ENCODE measurements at regions not wholly inside any gene's neighbourhood (a gene's known extent, or its start where the extent isn't known, plus 50 kb on each side); places are given as distances from the start of the nearest gene placed in this dataset.

DNA sequence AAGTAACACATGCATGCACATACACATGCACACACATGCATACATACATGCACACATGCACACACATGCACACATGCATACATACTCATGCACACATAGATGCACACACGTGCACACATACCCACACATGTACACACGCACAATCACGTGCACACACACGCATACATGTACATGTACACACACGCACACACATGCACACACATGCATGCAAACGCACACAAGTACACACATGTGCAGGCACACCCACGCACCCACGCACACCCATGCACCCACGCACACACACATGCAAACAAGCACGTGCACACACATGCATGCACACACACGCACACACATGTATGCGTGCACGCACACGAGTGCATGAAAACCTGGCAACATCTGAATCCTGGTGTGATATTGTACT, 232.7 kb upstream of the CDH4 start:
- Histone ChIP-seq H3K36me3 (ENCODE audit: control insufficient read depth in 2 of 2, insufficient read depth in 1 of 2, low read length in 2 of 2) (no peaks in the 10 kb centered on the region), H3K4me1 (ENCODE audit: control insufficient read depth, insufficient read depth, low read length) (no peaks in the 10 kb centered on the region), H3K4me3 (ENCODE audit: low read depth, low read length) (no peak overlapping the region), H3K27ac (ENCODE audit: extremely low read depth, low read depth, low read length) (no peak overlapping the region), H3K9me3 (ENCODE audit: control insufficient read depth, insufficient read depth, low read depth, low read length) (no peaks in the 10 kb centered on the region)
- CTCF ChIA-PET = no interaction called here
- POLR2A ChIA-PET = no interaction called here
- no peak for TF ChIP-seq ZNF416 (tag by site-specific recombination; IDR thresholded peaks at IDR 0.05)
- TF ChIP-seq, protein P1, sequence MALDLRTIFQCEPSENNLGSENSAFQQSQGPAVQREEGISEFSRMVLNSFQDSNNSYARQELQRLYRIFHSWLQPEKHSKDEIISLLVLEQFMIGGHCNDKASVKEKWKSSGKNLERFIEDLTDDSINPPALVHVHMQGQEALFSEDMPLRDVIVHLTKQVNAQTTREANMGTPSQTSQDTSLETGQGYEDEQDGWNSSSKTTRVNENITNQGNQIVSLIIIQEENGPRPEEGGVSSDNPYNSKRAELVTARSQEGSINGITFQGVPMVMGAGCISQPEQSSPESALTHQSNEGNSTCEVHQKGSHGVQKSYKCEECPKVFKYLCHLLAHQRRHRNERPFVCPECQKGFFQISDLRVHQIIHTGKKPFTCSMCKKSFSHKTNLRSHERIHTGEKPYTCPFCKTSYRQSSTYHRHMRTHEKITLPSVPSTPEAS (tag by site-specific recombination; IDR thresholded peaks at IDR 0.05) = peak; percentile 85

DNA sequence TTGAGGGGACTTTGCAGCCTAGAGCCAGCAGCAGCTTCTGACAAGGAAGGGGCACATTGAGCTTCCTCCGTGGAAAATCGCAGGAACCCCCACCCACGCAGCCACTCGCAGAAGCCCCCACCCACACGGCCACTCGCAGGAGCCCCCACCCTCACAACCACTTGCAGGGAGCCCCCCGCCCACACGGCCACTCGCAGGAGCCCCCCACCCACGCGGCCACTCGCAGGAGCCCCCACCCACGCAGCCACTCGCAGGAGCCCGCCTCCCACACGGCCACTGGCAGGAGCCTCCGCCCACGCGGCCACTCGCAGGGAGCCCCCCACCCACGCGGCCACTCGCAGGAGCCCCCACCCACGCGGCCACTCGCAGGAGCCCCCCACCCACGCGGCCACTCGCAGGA, 228.4 kb upstream of the CDH4 start:
- Histone ChIP-seq H3K4me3 (ENCODE audit: low read depth, low read length) (no peak overlapping the region), H3K27ac (ENCODE audit: extremely low read depth, low read depth, low read length) (no peak overlapping the region), H3K4me1 (ENCODE audit: control insufficient read depth, insufficient read depth, low read length) (no peaks in the 10 kb centered on the region), H3K9me3 (ENCODE audit: control insufficient read depth, insufficient read depth, low read depth, low read length) (no peaks in the 10 kb centered on the region), H3K36me3 (ENCODE audit: control insufficient read depth in 2 of 2, insufficient read depth in 1 of 2, low read length in 2 of 2) (no peaks in the 10 kb centered on the region)
- CTCF ChIA-PET = interaction anchor here (0.6 kb wide), 1 partner anchor 55 kb away, joined by 3 read pairs; no protein-coding TSS in a partner anchor
- TF ChIP-seq ZNF600 (tag by site-specific recombination; IDR thresholded peaks at IDR 0.05) (no peak), ZFHX2 (tag by site-specific recombination; conservative IDR thresholded peaks at IDR 0.05) (peak; percentile 34; the same call in 1 of the 2 replicates)
- POLR2A ChIA-PET = no interaction called here

DNA sequence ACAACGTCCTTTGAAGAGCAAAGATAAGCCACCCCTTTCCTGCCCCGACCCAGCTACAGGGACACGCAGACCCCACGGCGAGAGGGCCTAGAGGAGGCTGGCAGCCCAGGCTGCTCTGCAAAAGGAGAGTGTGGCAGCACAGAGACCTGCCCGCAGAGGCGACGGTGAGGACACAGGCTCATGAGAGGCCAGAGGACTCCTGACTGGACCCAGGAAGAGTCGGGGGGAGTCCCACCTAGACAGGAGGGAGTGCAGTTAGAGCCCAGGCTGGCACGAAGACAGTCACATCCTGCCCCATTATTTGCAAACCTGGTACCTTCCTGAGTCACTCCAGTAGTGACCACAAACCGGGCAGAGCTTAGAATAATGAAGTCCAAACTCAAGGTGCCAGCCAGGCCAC, 227.7 kb upstream of the CDH4 start:
- H3K4me3 ChIP-seq (ENCODE audit: low read depth, low read length) = no peak overlapping the region

DNA sequence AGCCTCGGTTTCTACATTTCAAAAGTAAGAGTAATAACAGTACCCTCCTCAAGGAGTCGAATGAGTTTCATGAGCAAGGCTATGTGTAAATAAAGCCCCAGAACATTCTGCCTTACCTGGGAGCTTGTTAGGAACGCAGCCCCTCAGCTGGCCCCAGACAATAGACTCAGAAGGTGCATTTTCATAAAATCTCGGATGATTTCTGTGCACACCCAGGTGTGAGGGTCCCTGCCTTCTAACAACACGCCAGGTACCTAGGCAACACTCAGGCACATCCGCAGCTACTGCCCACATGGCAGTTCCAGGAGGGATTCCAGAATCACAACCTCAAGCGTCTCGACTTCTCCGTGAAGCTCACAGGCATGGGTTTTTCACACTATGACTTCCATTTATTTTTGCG, 226.5 kb upstream of the CDH4 start:
- no peak for TF ChIP-seq ZNF558 (tag by site-specific recombination; IDR thresholded peaks at IDR 0.05)
- POLR2A ChIA-PET = no interaction called here
- Histone ChIP-seq H3K36me3 (ENCODE audit: control insufficient read depth in 2 of 2, insufficient read depth in 1 of 2, low read length in 2 of 2) (no peaks in the 10 kb centered on the region), H3K4me1 (ENCODE audit: control insufficient read depth, insufficient read depth, low read length) (no peaks in the 10 kb centered on the region), H3K9me3 (ENCODE audit: control insufficient read depth, insufficient read depth, low read depth, low read length) (no peaks in the 10 kb centered on the region), H3K4me3 (ENCODE audit: low read depth, low read length) (no peak overlapping the region), H3K27ac (ENCODE audit: extremely low read depth, low read depth, low read length) (no peak overlapping the region)
- CTCF ChIA-PET = interaction anchor here (0.6 kb wide), 1 partner anchor 118 kb away, joined by 4 read pairs; no protein-coding TSS in a partner anchor

More for the DNA sequence above, 227.7 kb upstream of the CDH4 start:
- H3K4me1 ChIP-seq (ENCODE audit: control insufficient read depth, insufficient read depth, low read length) = no peaks in the 10 kb centered on the region
- TF ChIP-seq KLF1 (tag by site-specific recombination; IDR thresholded peaks at IDR 0.05) (no peak), ZNF596 (tag by site-specific recombination; IDR thresholded peaks at IDR 0.05) (no peak), ZNF114 (tag by site-specific recombination; IDR thresholded peaks at IDR 0.05) (no peak), SALL2 (tag by site-specific recombination; IDR thresholded peaks at IDR 0.05; ENCODE audit: borderline replicate concordance) (no peak), GFI1B (tag by site-specific recombination; IDR thresholded peaks at IDR 0.05) (no peak), SP2 (tag by site-specific recombination; IDR thresholded peaks at IDR 0.05) (no peak), REPIN1 (tag by site-specific recombination; IDR thresholded peaks at IDR 0.05; ENCODE audit: low read depth) (no peak), ZNF2 (tag by site-specific recombination; IDR thresholded peaks at IDR 0.05) (no peak), MYNN (tag by site-specific recombination; IDR thresholded peaks at IDR 0.05; ENCODE audit: borderline replicate concordance) (no peak), ZNF324 (tag by site-specific recombination; IDR thresholded peaks at IDR 0.05) (no peak), ZNF16 (tag by site-specific recombination; IDR thresholded peaks at IDR 0.05; ENCODE audit: low read depth) (no peak), SP3 (tag by site-specific recombination; IDR thresholded peaks at IDR 0.05) (no peak), ZNF571 (tag by site-specific recombination; IDR thresholded peaks at IDR 0.05) (no peak)
- TF ChIP-seq, protein P2, sequence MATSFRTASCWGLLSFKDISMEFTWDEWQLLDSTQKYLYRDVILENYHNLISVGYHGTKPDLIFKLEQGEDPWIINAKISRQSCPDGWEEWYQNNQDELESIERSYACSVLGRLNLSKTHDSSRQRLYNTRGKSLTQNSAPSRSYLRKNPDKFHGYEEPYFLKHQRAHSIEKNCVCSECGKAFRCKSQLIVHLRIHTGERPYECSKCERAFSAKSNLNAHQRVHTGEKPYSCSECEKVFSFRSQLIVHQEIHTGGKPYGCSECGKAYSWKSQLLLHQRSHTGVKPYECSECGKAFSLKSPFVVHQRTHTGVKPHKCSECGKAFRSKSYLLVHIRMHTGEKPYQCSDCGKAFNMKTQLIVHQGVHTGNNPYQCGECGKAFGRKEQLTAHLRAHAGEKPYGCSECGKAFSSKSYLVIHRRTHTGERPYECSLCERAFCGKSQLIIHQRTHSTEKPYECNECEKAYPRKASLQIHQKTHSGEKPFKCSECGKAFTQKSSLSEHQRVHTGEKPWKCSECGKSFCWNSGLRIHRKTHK (tag by site-specific recombination; IDR thresholded peaks at IDR 0.05) = no peak
- ChIA-PET CTCF (interaction anchor here (0.6 kb wide), 1 partner anchor 54 kb away, joined by 3 read pairs; no protein-coding TSS in a partner anchor), POLR2A (no interaction called here)
- H3K27ac ChIP-seq (ENCODE audit: extremely low read depth, low read depth, low read length) = no peak overlapping the region
- H3K36me3 ChIP-seq (ENCODE audit: control insufficient read depth in 2 of 2, insufficient read depth in 1 of 2, low read length in 2 of 2) = no peaks in the 10 kb centered on the region
- no peaks in the 10 kb centered on the region for H3K9me3 ChIP-seq (ENCODE audit: control insufficient read depth, insufficient read depth, low read depth, low read length)

Data from HEK293 (cell line).